Pulmonary artery endothelial cell (primary cell): ENCODE measurements at regions not wholly inside any gene's neighbourhood (a gene's known extent, or its start where the extent isn't known, plus 50 kb on each side); places are given as distances from the start of the nearest gene placed in this dataset.
"Not testable (repeated sequence)": the region's sequence is repeated elsewhere in the genome, so short reads cannot be mapped to it uniquely, and the experiment has no call there.

ENCODE experiments used
- DNase-seq: peaks from one replicate; pipeline ENCODE4 v3.0.0-alpha.2; 2011; ENCODE audit warnings: low read depth, low spot score

DNA sequence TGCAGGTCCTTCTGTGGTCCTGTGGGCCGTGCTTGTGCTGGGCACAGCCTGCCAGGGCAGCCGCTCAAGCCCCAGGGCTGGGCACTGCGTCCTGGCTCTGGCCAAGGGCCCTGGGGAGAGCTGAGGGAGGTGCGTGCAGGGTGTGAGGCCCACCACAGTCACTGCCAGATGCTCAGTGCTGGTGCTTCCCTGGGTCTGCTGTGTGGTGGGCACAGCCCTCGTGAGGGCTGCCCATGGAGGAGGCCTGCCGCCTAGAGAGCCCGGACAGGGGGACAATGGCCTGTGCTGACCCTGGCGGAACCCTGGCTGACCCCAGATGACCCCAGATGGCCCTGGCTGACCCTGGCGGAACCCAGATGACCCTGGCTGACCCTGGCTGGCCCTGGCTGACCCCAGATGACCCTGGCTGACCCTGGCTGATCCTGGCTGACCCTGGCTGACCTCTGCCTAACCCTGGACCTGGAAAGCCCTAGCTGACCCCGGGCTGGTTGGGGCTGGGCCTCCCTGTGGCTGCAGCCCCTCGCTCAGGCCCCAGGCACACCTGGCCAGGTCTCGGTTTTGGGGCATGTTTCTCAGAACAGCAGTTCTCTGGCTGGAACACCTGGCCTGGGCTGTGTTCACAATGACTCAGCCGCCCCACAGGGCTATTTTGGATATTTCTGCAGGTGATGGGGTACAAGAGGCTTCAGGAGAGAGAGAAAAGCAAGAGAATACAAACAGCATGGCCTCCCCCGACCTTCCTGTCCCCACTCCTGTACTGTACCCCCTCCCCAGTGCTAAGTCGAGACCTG is 55.4 kb downstream of the TMEM121 start:
- DNase-seq = no peak

DNA sequence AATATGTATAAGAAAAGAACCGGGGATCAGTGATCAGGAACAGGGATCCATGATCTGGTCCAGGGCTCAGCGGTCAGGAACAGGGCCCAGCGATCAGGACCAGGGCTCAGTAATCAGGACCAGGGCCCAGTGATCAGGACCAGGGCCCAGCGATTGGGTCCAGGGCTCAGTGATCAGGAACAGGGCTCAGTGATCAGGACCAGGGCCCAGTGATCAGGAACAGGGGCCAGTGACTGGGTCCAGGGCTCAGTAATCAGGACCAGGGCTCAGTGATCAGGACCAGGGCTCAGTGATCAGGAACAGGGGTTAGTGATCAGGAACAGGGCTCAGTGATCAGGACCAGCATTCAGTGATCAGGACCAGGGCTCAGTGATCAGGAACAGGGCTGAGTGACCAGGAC is 56.3 kb downstream of the TMEM121 start:
- no peak for DNase-seq

DNA sequence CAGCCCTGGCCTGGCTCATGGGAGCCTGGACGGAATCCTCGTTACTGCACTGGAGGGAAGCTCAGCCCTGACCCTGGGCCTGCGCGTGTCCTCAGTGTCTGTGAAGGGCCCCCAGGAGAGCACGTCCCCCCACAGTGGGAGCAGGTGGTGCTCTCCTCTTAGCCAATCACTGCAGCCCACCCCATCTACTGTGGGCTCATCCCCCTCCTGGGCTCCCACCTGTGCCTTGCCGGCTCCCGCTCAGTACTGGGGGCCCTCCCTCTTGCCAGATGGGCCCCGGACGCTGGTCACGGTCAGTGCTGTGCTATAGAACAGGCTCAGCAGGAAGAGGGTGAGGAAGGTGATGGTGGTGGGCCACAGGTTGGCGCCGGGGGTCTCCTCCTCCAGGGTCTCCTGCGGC is 57.5 kb downstream of the TMEM121 start:
- not testable (repeated sequence) for DNase-seq

DNA sequence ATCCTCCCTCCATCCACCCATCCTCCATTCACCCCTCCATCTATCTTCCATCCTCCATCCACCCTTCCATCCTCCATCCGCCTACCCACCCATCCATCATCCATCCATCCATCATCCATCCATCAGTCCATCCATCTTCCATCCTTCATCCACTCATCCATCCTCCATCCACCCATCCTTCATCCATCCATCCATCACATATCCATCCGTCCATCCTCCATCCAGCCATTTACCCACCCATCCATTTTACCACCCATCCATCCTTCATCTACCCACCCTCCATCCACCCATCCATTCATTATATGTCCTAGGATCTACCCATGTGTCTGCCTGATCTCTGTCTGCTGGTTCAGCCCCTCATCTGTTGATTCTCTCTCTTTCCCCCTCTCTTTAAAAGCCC is 58.9 kb downstream of the TMEM121 start:
- not testable (repeated sequence) for DNase-seq

DNA sequence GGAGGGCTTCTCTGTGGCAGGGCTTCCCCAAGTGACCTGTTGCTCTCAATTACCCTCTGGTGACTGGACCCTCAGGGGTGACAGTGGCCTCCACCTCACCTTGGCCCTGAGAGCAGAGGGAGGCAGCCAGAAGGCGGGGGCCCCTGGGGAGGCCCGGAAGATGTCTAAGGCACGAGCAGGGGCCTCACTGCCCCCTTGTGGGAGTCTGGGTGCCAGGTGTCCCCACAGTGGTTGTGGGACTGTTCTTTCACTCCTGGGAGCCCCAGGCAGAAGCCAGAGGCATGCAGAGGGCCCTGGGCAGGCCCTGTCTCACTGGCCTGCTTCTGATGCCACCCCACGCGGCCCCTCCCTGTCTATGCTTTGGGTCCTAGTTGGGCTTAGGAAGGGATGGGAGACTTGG is 59.3 kb downstream of the TMEM121 start:
- not testable (repeated sequence) for DNase-seq

DNA sequence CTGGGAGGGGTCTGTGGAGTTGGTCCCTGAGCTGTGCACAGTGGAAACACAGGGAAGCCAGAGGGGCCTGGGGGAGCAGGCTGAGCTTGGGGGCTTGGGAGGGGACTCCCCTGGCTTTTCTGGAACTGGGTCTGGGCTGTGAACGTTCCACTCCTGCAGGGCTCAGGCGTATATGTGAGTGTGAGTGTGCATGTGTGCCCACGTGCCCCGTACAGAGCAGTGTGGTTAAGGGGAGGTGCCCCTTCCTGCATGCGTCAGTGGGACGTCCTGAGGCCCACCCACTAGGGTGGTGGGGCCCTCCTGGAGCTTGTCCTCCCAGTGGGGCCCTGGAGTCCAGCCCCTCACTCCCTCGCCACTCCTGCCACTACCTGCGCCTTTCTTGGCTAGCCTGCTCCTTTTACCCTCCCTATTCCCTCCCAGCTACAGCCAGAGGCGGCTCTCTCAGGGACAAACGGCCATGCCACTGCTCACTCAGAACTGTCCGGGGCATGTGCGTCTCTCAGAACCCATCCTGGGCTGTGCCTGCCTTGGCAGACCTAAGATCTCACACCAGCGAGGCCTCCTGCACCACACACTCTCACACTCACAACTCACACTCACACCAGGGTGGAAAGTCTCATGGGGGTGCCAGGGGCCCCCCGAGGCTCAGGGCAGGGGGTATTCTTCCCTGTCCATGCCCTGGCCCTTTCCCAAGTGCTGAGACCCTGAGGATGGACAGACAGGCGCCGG is 59.9 kb downstream of the TMEM121 start:
- DNase-seq = not testable (repeated sequence)

DNA sequence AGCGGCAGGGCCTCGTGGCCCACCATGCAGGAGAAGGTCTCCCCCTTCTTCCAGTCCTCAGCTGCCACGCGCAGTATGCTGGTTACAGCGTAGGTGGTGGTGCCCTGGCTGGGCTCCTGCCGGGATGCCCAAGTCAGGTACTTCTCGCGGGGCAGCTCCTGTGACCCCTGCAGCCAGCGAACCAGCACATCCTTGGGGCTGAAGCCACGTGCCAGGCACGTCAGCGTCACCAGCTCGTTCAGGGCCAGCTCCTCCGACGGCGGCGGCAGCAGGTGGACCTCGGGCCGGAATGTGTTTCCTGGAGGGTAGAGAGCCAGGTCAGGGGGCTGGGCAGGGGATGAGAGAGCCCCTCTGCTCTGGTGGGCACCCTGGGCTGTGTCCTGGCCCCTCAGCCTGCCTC is 60.7 kb downstream of the TMEM121 start:
- not testable (repeated sequence) for DNase-seq

DNA sequence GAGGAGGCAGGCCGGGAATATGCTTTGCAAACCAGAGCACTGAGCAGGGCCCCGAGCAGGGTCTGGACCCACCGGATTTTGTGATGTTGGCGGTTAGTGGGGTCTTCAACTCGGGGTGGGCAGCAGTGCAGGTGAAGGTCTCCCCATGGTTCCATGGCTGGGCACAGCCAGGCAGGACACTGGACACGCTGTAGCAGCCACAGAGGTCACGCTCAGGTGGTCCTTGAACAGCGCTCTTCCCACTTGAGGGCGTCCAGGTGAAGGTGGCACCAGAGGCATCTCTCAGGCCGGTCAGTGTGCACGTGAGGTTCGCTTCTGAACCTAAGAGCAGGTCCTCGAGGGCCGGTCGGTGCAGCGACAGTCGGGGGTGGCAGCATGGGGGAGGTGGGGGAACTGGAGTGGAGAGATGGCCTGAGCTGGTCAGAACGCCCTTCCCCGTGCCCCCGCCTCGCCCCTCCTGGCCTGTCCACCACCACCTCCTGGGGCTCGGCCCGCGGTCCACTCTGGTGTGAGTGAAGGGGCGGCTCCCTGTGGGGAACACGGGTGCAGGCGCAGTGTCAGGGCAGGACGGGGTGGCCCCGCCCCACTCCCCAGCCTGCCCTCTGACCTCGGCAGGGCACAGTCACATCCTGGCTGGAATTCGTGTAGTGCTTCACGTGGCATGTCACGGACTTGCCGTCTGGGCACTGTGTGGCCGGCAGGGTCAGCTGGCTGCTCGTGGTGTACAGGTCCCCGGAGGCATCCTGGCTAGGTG is 61.3 kb downstream of the TMEM121 start:
- not testable (repeated sequence) for DNase-seq

DNA sequence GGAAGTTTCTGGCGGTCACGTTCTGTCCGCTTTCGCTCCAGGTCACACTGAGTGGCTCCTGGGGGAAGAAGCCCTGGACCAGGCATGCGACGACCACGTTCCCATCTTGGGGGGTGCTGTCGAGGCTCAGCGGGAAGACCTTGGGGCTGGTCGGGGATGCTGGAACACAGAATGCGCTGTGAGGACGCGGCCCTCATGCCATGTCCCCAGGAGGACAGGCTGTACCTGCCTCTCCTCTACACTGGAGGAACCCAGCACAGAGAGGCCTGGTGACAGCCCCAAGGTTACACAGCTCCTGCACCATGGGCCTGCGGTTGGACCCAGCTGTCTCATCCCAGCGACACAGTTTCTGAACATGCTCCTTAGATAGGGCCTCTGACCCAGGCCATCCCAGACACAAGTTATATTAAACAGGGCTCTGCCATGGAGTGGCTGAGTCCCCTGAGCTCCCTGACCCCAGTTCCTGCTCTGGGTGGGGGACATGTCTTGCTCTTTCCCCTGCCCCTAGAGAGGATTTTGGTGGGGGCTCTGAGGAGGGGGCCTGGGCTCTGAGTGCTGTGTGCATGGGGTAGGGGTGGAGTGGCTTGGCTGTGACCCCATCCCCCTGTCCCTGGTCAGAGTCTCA is 62.0 kb downstream of the TMEM121 start:
- no peak for DNase-seq

DNA sequence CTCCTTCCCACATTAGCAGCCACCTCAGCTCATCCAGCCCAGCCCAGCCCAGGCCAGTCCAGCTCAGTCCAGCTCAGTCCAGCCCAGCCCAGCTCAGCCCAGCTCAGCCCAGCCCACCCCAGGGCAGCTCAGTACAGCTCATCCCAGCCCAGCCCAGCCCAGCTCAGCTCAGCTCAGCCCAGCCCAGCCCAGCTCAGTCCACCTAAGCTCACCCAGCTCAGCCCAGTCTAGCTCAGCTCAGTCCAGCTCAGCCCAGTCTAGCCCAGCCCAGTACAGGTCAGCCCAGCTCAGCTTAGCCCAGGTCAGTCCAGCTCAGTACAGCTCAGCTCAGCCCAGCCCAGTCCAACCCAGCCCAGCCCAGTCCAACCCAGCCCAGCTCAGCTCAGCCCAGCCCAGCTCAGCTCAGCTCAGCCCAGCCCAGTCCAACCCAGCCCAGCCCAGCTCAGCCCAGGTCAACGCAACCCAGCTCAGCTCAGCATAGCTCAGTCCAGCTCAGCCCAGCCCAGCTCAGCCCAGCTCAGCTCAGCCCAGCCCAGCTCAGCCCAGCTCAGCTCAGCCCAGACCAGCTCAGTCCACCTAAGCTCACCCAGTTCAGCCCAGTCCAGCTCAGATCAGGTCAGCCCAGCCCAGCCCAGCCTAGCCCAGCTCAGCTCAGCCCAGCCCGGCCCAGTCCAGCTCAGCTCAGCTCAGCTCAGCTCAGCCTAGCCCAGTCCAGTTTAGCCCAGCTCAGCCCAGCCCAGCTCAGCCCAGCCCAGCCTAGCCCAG is 63.0 kb downstream of the TMEM121 start:
- no peak for DNase-seq

DNA sequence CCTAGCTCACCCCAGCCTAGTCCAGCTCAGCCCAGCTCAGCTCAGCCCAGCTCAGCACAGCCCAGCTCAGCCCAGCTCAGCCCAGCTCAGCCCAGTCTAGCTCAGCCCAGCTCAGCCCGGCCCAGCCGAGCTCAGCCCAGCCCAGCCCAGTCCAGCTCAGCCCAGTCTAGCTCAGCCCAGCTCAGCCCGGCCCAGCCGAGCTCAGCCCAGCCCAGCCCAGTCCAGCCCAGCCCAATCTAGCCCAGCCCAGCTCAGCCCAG is 63.5 kb downstream of the TMEM121 start:
- DNase-seq = not testable (repeated sequence)

DNA sequence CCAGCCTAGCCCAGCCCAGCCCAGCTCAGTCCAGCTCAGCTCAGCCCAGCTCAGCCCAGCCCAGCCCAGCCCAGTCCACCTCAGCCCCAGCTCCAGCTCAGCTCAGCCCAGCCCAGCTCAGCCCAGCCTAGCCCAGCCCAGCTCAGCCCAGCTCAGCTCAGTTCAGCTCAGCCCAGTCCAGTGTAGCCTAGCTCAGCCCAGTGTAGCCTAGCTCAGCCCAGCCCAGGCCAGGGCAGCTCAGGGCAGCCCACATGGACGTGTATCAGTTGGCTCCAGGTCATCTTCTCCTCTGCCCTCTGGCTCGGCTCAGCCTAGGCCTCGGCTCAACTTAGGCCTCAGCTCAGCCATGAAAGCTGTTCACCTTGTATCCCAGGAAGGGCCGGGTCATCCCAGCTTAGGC is 64.7 kb downstream of the TMEM121 start:
- DNase-seq = no peak

DNA sequence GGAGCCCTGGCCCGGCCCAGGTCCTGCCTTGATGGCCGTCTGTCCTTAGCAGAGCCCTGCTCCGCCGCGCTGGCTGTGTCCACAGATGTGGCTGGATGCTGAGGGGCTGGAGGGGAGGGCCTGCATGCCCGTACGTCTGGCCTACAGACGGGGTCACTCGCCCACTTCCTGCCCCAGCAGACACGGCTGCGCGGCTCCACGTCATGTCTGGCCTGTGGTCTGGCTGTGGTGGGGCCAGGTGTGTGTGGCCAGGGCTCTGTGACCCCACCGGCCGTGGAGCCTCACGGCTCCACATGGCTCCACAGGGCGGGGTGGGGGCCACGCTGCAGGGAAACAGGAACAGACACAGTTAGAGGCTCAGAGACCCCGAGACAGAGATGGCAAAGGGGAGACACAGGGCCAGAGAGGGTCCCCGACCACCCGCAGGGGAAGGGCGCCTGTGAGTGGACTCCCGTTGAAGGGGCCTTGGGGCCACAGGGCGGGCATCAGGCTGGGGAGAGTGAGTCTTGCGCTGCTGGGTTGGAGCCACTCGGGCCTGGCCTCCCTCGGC is 65.5 kb downstream of the TMEM121 start:
- not testable (repeated sequence) for DNase-seq

DNA sequence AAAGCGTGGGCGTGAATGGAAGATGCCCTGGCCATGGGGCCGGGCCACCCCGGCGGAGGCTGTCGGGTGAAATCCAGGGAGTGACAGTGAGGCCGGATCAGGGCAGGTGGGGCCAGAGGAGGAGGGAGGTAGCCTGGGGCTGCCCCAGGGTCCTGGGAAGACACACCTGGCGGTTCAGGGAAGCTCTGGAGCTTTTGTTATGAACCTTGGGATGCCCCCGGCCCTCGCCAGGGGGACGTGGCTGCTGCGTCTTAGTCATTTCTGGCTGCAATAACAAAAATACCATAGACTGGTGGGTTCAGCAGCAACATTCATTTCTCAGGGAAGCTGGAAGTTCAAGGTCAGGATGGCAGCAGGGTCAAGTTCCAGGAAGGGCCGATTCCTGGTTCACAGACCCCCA is 66.3 kb downstream of the TMEM121 start:
- DNase-seq = not testable (repeated sequence)

DNA sequence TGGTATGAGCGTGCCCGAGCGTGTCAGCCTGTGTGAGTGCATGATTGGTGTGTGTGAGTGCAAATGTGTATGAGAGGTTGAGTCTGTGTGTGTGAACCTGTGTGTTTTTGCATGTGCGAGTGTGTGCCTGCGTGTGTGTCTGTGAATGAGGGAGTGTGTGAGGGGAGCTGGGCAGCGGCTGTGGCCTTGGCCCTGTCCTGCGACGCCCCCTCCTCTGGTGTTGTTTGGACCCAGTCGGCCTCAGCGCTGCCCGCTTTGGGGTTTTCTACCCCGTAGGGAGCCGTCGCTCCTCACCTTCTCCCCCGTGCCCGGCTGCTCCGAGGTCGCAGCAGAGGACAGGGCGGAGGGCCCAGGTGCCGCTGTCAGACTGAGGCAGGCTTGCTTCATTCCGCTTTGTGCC is 69.0 kb downstream of the TMEM121 start:
- DNase-seq = not testable (repeated sequence)

DNA sequence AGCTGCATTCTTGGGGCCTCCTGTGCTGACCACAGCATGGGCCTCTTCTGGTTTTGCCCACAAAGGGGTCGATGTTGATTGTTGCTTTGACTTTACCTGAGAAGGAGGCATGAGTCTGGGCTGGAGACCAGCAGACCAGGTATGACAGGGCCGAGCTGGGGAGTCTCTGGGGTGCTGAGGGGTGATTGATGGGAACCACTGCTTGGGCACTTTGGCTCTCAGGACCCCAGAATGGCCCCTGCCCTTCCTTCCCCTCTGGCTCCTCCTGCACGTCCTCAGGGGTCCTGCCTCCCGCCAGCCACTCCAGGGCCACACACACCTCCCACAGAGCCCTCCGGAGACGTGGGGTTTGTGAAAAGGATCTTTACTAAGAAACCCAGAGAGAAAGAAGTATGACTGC is 70.0 kb downstream of the TMEM121 start:
- DNase-seq = not testable (repeated sequence)

DNA sequence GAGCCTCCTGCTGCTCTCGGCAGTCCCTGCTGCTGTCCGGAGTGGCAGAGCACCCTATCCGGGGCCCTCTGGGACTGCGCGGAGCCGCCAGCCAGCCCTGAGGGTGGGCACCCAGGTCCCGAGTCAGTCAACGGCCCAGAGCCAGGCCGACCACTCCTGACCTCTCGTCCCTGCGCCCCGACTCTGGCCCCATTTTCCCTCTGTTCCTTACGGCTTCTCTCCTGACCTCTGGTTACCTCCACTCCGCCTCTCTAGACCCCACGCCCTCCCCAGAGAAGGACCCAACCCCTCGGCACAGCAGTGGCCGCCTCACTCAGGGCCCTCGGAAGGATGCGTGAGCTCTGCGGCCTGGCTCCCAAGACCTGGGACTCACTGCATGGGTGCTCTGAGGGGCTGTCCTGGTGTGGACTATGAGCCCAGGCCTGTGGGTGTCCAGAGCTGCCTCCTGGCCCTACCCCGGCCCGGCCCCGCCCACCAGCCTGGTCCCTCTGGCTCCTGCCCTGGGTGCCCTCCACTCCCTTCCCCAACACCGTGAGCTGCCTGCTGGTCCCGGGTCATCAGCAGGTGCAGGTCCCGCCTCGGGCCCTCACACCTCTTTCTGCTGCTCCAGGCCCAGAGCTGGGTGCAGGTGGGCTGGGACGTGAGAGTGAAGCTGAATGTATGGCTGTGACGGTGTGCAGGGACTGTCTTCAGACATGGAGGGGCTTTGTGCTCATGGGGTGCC is 71.8 kb downstream of the TMEM121 start:
- not testable (repeated sequence) for DNase-seq

DNA sequence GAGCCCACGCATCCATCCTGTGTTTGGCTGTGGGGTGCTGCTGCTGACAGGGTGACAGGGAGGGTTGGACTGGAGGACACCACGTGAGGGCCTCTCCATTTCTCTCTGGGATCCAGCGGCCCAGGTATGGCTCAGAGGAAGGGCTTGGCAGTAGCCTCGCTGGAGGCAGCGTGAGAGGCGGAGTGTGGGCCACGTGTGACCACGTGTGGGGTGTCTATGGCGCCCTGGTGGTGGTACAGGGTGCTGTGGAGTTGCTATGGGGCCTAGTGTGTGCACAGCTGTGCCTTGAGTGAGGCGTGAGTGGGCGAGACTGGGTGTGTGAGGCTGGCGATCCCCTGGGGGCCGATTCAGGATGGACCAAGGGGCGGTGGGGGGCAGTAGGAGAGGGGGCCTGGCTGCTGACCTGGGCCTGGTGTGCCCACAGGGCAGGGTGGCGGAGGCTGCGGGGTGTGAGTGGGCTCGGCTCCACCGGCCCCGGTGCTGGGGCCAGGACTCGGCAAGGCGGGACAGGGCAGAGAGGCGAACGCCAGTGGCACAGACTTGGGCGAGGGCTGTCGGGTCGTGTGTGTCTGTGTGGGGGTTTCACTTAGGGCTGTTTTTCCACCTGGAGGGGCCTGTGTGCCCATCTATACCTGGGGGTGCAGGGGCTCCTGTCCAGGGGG is 72.7 kb downstream of the TMEM121 start:
- DNase-seq = not testable (repeated sequence)

DNA sequence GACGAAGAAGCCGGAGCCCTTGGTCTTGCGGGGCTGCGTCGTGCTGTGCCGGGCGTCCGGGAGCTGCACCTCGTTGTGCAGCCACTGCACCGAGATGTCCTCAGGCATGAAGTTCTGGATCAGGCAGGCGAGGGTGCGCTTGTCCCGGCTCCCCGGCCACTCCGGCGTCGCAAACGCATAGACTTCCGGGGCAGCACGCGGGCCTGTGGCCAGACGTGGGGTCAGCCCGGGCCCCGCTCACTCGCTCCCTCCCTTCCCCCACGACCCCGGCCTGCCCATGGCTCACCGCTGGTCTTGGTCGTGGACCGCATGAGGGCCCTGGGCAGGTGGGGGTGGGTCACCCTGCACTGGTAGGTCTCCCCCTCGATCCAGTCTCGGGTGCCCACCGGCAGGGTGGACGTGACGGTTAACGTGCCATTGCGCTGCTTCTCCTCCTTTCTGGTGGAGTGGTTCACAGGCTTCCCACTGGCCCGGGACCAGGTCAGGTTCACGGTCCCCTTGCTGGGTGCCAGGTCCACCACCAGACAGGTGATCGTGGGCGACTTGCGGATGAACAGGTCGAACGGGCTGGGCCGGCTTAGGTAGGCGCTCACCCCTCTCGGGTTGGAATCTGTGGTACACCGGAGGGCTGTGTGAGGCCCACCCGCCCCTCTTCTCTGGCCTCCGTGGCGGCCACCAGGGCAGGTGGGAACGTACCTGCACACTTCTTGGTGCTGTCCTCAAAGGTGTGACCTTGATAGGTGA is 74.0 kb downstream of the TMEM121 start:
- not testable (repeated sequence) for DNase-seq
